ENCODE measurements at regions not wholly inside any gene's neighbourhood (a gene's known extent, or its start where the extent isn't known, plus 50 kb on each side); places are given as distances from the start of the nearest gene placed in this dataset.
A peak's percentile ranks its signal among the peaks of the same experiment; 100 is the strongest.

DNA sequence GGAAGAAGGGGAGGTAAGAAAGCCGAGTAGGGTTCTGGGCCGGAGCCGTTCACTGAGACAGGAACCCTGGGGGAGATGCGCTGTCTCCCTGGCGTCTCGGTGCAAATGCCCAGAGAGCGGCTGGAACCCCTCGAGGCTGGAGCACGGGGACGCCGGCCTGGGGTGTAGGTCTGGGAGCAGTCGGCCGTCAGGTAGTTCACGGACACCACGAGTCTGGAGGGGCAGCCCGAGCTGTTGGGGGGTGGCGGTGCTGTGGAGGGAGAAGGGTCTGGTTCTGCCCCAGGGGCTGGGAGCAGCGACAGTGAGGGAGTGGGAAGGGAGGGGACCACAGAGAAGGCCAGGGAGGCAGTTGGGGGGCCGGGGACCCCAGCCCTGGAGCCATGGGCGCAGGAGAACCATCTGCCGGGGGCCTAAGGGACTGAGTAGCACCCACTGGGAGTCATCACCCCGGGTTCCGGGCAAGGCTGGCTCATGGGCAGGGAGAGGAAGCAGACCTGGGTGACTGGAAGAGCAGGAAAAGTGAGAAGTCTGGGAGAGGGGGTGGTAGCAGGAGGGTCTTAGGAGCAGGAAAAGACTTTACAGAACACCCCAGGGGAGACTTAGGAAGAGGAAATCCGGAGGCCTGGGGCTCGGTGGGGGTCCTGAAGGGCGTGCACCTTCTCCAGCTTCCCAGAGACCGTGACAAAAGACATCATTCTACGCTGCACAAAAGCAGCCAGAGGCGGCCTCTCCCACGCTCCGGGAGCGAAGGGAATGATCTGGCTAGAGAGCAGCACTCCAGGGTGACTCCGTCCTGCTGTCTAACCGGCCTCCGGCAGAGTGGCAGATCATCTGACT lies 173.1 kb upstream of the SOX1 start:
- DNase-seq (ENCODE audit: low spot score) (no peak), FAIRE-seq (no peak)

DNA sequence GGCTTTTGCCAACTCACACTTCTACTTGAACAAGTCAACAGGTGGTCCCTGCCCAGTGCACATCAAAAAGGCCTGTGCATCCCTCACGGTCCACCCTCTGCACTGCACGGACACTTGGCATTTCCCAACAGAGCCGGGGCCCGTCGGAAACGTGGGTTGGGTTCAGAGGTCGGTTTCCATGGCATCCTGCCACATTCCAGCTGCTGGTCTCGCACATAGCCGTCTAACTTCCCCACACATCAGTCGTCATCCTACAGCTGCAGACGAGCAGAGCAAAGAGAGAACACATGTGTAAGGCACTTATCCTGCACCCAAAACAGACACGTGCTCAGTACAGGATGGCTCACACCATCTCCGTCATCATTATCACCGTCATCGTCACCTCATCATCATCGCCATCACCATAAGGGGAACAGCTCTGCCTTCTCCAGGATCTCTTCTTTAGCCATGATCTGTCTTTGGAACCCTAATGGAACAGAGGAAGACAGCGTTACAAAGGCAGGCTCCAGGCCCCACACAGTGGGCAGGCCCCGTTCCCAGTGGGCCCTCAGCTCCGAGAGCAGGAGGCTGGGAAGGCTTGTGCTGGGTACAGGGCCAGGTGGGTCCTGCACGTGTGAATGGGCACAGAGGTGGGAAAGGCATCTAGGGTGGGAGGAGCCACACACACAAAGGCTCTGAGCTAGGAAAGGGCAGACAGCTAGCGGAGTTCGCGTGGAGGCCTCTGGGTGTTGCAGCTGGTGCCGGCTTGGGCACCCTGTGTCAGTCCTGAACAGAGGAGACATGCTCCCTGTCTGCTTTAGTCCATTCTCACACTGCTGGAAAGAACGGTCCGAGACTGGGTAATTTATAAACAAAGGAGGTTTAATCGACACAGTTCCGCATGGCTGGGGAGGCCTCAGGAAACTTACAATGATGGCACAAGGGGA lies 170.8 kb upstream of the SOX1 start:
- DNase-seq (ENCODE audit: low spot score) (no peak), FAIRE-seq (no peak)

GRCh38 chr13:111897178-111897845 lies 169.6 kb upstream of the SOX1 start:
- FAIRE-seq (no peak), DNase-seq (ENCODE audit: low spot score) (no peak)

DNA sequence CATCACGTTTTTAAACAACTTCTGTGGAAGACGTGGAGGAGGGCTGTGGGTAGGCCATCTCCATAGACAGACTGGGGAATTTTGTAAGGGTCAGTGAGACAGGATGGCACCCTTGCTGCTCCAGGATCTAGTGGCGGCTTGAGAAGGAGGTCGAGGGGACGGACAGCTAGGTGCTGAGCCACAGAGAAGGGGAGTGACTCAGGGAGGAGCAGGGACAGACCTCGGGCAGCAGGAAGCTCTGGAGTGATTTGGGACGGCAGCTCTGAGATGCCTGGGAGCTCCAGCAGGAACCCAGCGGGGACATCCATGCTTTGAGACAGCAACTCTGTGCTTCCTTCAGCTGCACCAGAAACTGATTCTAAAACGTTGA lies 169.1 kb upstream of the SOX1 start:
- FAIRE-seq (no peak), DNase-seq (ENCODE audit: low spot score) (no peak)

- FAIRE-seq (no peak), DNase-seq (ENCODE audit: low spot score) (no peak)
These were observed 167.8 kb upstream of the SOX1 start for GRCh38 chr13:111898956-111899713.

GRCh38 chr13:111899714-111900389 lies 167.1 kb upstream of the SOX1 start:
- FAIRE-seq (no peak), DNase-seq (ENCODE audit: low spot score) (no peak)

DNA sequence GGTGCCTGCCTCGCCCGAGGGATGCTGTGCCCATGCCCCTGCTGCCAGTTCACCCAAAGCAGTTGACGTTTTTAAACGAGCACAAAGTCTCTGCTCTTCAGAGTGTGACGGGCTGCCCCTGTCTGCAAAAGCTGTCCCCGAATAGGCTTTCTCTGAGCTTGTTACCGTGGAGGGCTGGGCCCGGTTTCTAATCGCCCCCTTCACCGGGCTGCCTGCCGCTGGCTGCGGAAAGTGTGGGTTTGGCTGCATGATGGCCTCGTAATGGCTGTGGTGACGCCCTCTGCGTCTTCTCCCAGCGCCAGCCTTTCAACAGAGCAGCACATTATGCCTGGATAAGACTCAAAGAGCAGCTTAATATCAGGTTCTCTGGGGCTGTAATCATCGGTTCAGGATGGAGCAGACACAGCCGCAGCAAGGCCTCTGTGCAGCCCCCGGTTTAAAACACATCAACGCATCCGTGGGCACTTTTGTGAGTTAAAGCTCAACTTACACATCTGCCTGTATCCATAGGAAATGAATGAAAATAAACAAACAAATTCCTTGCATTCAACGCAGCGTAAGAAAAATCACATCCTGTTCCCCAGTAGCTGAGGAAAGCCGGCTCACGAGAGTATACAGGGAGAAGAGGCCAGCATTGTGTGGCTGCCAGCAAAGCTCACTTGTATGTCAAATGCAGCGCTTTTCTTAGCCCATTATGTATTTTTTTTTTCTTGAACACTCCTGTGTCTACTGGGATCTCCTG lies 166.4 kb upstream of the SOX1 start:
- DNase-seq (ENCODE audit: low spot score) (no peak), FAIRE-seq (no peak)

DNA sequence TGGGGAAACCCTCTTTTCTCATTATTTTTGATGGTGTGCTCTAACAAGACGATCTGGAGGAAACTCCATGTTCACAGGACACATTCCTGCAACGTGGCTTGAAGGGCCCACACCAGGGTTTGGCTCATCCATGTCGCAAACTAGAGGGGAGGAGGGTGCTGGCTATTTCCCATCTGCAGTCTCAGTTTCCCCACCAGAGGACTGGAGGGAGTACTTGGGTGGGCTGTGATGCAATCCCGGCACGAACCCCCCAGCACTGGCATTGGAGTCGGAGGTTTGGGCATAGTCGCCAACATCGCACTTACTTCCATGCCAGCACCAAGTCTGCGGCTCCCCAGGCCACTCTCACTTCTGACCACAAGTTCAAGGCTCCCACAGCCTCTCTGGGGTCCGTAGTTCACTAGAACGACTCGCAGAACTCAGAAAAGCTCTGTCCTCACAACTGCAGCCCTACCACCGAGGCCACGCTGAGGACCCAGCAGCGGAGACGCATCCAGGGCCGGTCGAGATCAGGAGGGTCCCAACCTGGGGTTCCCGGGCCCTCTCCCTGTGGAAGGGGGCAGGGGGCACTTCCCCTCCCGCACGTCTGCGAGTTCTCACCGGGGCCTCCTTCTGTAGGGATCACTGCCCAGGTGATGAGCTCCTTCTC lies 165.6 kb upstream of the SOX1 start:
- no peak for DNase-seq (ENCODE audit: low spot score)
- no peak for FAIRE-seq

- DNase-seq (ENCODE audit: low spot score): no peak
- no peak for FAIRE-seq
These were observed 164.2 kb upstream of the SOX1 start for GRCh38 chr13:111902726-111903125.

GRCh38 chr13:111903143-111903542 lies 163.8 kb upstream of the SOX1 start:
- FAIRE-seq (no peak), DNase-seq (ENCODE audit: low spot score) (peak; percentile 5)

GRCh38 chr13:111904166-111904565 lies 162.8 kb upstream of the SOX1 start:
- no peak for FAIRE-seq

DNA sequence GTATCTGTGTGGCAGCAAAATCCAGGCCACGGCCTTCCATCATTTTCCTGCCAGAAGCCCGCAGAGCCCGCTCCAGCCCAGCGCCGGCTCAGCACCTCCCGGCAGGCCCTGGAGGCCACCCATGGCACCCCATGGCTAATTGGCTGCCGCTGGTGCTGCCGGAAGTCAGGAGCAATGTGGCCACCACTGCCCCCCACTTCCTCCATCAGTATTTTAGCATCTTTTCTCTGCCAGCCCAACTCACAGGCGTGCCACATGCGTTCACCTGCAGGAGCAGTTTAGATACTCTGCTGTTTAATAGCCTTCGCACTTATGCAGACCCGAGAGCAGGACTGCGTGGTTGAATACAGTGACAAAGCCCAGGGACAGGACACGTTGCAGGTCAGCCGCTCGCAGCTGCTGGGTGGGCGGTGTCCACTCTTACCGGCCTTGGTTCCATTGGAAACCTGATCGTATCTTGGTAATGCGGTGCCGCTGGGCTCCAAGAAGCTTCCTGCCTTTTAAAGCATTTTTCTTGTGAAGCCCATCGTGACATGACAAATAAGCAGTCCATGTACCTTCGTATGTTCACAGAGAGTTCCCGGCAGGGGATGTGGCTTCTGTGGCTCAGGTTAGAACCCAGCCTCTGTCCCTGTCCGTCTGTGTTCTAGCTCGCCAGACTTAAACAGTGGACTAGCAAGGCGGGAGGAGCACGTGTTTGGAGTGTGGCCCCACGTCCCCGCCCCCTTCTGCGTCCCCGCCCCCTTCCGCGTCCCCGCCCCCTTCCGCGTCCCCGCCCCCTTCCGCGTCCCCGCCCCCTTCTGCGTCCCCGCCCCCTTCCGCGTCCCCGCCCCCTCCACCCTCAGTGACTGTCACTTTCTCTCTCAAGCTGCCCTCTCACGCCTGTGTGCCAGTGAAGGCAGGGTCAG lies 162.0 kb upstream of the SOX1 start:
- DNase-seq (ENCODE audit: low spot score) (no peak), FAIRE-seq (no peak)

More at GRCh38 chr13:111904166-111904565, 162.8 kb upstream of the SOX1 start:
- no peak for DNase-seq (ENCODE audit: low spot score)

- DNase-seq (ENCODE audit: low spot score): no peak
- FAIRE-seq: no peak
These were observed 161.4 kb upstream of the SOX1 start for GRCh38 chr13:111905609-111905945.

DNA sequence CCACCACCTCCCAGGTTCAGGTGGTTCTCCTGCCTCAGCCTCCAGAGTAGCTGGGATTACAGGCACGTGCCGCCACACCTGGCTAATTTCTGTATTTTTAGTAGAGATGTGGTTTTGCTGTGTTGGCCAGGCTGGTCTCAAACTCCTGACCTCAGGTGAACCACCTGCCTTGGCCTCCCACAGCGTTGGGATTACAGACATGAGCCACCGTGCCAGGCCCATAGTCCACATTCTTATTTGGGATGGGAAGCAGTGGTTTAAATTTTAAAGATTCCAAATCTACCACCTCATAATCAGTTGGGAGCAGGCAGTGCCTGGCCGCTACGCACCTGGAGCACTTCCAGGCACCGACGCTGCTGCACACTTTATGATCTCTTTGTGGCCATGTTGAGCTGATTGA lies 160.6 kb upstream of the SOX1 start:
- FAIRE-seq: no peak

DNA sequence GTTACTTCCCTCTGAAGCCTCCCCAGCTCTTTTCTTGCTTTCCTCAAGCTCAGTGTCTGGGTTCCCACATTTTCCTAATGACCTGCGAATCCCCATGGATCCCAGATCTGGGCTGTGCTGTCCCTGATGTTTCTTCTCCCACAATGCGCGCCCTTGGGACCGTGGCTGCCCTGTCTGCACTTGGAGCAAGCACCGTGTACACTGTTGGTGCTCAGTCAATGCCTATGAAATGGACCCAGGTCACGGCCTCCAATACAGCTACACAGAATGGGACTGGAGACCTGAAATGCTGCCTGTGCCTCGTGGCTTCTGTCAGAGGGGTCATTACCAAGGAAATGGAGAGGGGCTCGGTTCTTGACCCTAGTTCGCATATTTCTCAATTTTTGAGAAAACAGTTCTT lies 160.1 kb upstream of the SOX1 start:
- no peak for DNase-seq (ENCODE audit: low spot score)
- FAIRE-seq: no peak

More for the DNA sequence above, 160.6 kb upstream of the SOX1 start:
- no peak for DNase-seq (ENCODE audit: low spot score)

DNA sequence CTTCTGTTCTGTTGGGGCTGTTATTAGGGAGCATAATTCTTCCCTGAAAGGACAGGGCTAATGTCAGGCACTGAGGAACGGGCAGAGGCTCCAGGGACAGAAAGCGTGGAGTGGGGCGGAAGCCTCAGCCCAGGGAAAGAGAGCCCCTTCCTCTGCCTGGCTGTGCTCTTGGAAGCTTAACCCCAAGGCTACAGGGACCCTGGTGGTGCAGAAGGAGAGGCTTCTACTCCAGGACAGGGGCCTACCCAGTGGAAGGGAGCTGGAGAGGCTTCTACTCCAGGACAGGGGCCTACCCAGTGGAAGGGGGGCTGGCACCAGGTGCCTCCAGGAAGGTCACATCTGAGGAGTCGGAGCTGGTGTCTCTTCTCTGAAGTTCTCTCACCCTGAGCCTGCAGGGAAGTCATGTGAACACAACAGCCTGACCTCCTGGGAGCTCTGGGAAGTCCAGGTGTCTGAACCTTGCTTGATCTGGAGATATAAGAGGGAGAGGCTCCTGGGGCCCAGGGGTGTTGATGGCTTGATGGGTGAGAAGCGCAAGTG lies 159.5 kb upstream of the SOX1 start:
- no peak for FAIRE-seq

DNA sequence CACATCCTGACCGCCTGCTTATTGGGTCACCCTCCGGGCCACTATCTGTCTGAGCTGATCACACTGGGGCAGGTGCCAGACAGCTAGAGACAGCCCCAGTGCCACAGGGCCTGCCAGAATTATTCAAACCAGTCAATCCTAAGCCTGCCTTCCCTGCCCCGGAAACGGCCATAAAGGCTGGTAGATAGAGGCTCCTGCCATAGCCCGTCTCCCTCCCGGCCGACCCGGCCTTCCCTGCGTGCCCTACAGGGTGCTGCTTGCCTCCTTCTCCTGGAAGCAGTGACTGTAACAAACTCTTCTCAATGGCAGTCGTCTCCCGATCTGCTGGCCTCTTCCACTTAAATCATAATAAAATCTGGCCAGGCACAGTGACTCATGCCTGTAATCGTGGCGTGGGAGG lies 158.6 kb upstream of the SOX1 start:
- DNase-seq (ENCODE audit: low spot score): no peak
- no peak for FAIRE-seq

More for the DNA sequence above, 159.5 kb upstream of the SOX1 start:
- DNase-seq (ENCODE audit: low spot score): no peak

- FAIRE-seq: no peak
- no peak for DNase-seq (ENCODE audit: low spot score)
These were observed 158.0 kb upstream of the SOX1 start for GRCh38 chr13:111908981-111909380.

Data from RCC 7860 (cell line).